HCT116 (cell line): ENCODE measurements at regions not wholly inside any gene's neighbourhood (a gene's known extent, or its start where the extent isn't known, plus 50 kb on each side); places are given as distances from the start of the nearest gene placed in this dataset.

Source experiments
- ATAC-seq: fragments of 200-7000 bp; cut with Tn5 transposase; 2 replicates; pipeline ENCODE4 v1.9.1; 2020; ENCODE audit warnings: mild to moderate bottlenecking, moderate library complexity
- BruUV-seq: library from RNA; stranded (reverse); fragments of 400-500 nt; replicated peaks from 2 replicates; lab custom pipeline; 2021; lab: Mats Ljungman, UMichigan
- CTCF ChIA-PET: fragments of 300-600 bp; sonication (Branson Sonifier 250); formaldehyde crosslinking; loops from one replicate; lab custom pipeline; 2021; ENCODE audit warnings: antibody characterized with exemption; lab: Charles Lee
- POLR2A ChIA-PET: fragments of 300-600, 350-600 bp; sonication (Branson Sonifier 250); formaldehyde crosslinking; loops from one replicate; lab custom pipeline; 2021; ENCODE audit warnings: antibody characterized with exemption; lab: Charles Lee
- RAD21 ChIA-PET, 2 experiments: fragments of 300-600 bp; sonication (Branson Sonifier 250); formaldehyde crosslinking; loops; one replicate each; lab custom pipeline; 2023; ENCODE audit warnings: low total read pairs in 2 of 2; ENCODE audit not compliant: uncharacterized antibody in 2 of 2, unreplicated experiment in 2 of 2, low non-redundant PET in 1 of 2; lab: Charles Lee
- DNase-seq: peaks from one replicate; pipeline ENCODE4 v3.0.0-alpha.2; 2010; ENCODE audit warnings: low read depth, low spot score
- H2AFZ ChIP-seq: fragments of 200-600 bp; shearing (Covaris generic), sonication (generic); 2 replicates; pipeline ENCODE4 v1.6.1; 2017; ENCODE audit warnings: low read depth, mixed run types, mixed read lengths, antibody characterized with exemption, low read length; ENCODE audit not compliant: poor library complexity, severe bottlenecking
- H3K27ac ChIP-seq: 2 replicates; pipeline ENCODE4 v1.5.1; 2012; ENCODE audit warnings: low read depth, low read length
- H3K27me3 ChIP-seq: fragments of 200-600 bp; sonication (generic); 2 replicates; pipeline ENCODE4 v1.6.1; 2016; ENCODE audit warnings: mixed run types, low read length, mixed read lengths; ENCODE audit not compliant: insufficient read depth
- H3K36me3 ChIP-seq, 2 experiments: fragments of 200-500 bp in 1 of 2; fragments of 200-600 bp in 1 of 2; sonication (Bioruptor generic) in 1 of 2; sonication (generic) in 1 of 2; 2 replicates each; pipeline versions ENCODE4 v1.5.1 to v1.6.1; 2014 to 2016; ENCODE audit warnings: low read length in 2 of 2, inconsistent platforms in 1 of 2, mixed read lengths in 1 of 2, mixed run types in 1 of 2; ENCODE audit not compliant: insufficient read depth in 2 of 2, control insufficient read depth in 1 of 2
- H3K4me1 ChIP-seq, 2 experiments: fragments of 200-600 bp in 1 of 2; sonication (generic) in 1 of 2; 2 replicates each; pipeline versions ENCODE4 v1.5.1 to v1.6.1; 2012 to 2017; ENCODE audit warnings: low read length in 2 of 2, inconsistent platforms in 1 of 2, mild to moderate bottlenecking in 1 of 2, mixed read lengths in 1 of 2, mixed run types in 1 of 2, moderate library complexity in 1 of 2; ENCODE audit not compliant: insufficient read depth in 2 of 2, control insufficient read depth in 1 of 2
- H3K4me2 ChIP-seq: fragments of 200-600 bp; sonication (generic); 2 replicates; pipeline ENCODE4 v1.6.1; 2017; ENCODE audit warnings: mixed run types, low read length, mixed read lengths
- H3K4me3 ChIP-seq, 2 experiments: fragments of 200-600 bp in 1 of 2; sonication (generic) in 1 of 2; replicated peaks in 1 of 2; 2 replicates each; pipeline ENCODE4 v1.5.1; 2011 to 2016; ENCODE audit warnings: low read length in 2 of 2, control low read depth in 1 of 2, low read depth in 1 of 2, mild to moderate bottlenecking in 1 of 2, mixed read lengths in 1 of 2, mixed run types in 1 of 2
- H3K79me2 ChIP-seq: fragments of 200-600 bp; sonication (generic); 2 replicates; pipeline ENCODE4 v1.6.1; 2017; ENCODE audit warnings: mild to moderate bottlenecking, mixed run types, low read length, moderate library complexity, mixed read lengths; ENCODE audit not compliant: insufficient read depth
- H3K9ac ChIP-seq: fragments of 200-600 bp; sonication (generic); 2 replicates; pipeline ENCODE4 v1.6.1; 2016; ENCODE audit warnings: low read length, mixed read lengths
- H3K9me2 ChIP-seq: fragments of 200-600 bp; sonication (generic), shearing (Covaris generic); 2 replicates; pipeline ENCODE4 v1.6.1; 2017; ENCODE audit warnings: mixed run types, mild to moderate bottlenecking, moderate library complexity; ENCODE audit not compliant: insufficient read depth
- H3K9me3 ChIP-seq, 2 experiments: fragments of 200-500 bp in 1 of 2; fragments of 200-600 bp in 1 of 2; sonication (Bioruptor generic) in 1 of 2; sonication (generic) in 1 of 2; 2 replicates each; pipeline ENCODE4 v1.6.1; 2014 to 2017; ENCODE audit warnings: low read length in 2 of 2, mixed read lengths in 2 of 2, inconsistent platforms in 1 of 2, low read depth in 1 of 2, mild to moderate bottlenecking in 1 of 2, mixed run types in 1 of 2, moderate library complexity in 1 of 2; ENCODE audit not compliant: control insufficient read depth in 1 of 2, insufficient read depth in 1 of 2
- H4K20me1 ChIP-seq: fragments of 200-600 bp; sonication (generic), shearing (Covaris generic); 2 replicates; pipeline ENCODE4 v1.6.1; 2017; ENCODE audit warnings: mixed run types, mild to moderate bottlenecking, moderate library complexity; ENCODE audit not compliant: insufficient read depth
- EGR1 ChIP-seq: IDR thresholded peaks from 2 replicates; pipeline ENCODE4 v1.6.1; 2012; ENCODE audit warnings: low read depth
- EZH2phosphoT487 ChIP-seq: fragments of 200-600 bp; IDR thresholded peaks from 2 replicates; pipeline ENCODE4 v1.6.1; 2018; ENCODE audit warnings: antibody characterized with exemption, borderline replicate concordance
- JUND ChIP-seq: IDR thresholded peaks from 2 replicates; pipeline ENCODE4 v1.6.1; 2012
- POLR2AphosphoS5 ChIP-seq: IDR thresholded peaks from 2 replicates; pipeline ENCODE4 v1.6.1; 2011; ENCODE audit warnings: mild to moderate bottlenecking, low read depth, low read length, moderate library complexity
- SP1 ChIP-seq: IDR thresholded peaks from 2 replicates; pipeline ENCODE4 v1.6.1; 2012; ENCODE audit warnings: low read depth
- intact Hi-C: fragments of 100-400 bp; cut with micrococcal nuclease; formaldehyde crosslinking; loops from 2 replicates; pipeline ENCODE4 v1.10.0; 2022
- TF ChIP-seq, protein P1 (sequence below): IDR thresholded peaks from 2 replicates; pipeline ENCODE4 v1.6.1; 2012; ENCODE audit warnings: low read depth
- TF ChIP-seq, protein P2 (sequence below), 3 experiments: fragments of 200-600 bp in 1 of 3; sonication (generic) in 1 of 3; IDR thresholded peaks in 2 of 3; conservative IDR thresholded peaks in 1 of 3; 2 replicates each; pipeline ENCODE4 v1.5.1; 2012 to 2017; ENCODE audit warnings: low read depth in 2 of 3, low read length in 2 of 3, antibody characterized with exemption in 1 of 3, borderline replicate concordance in 1 of 3, control low read depth in 1 of 3, mild to moderate bottlenecking in 1 of 3, mixed read lengths in 1 of 3, mixed run types in 1 of 3, moderate library complexity in 1 of 3; ENCODE audit not compliant: insufficient read depth in 1 of 3

DNA sequence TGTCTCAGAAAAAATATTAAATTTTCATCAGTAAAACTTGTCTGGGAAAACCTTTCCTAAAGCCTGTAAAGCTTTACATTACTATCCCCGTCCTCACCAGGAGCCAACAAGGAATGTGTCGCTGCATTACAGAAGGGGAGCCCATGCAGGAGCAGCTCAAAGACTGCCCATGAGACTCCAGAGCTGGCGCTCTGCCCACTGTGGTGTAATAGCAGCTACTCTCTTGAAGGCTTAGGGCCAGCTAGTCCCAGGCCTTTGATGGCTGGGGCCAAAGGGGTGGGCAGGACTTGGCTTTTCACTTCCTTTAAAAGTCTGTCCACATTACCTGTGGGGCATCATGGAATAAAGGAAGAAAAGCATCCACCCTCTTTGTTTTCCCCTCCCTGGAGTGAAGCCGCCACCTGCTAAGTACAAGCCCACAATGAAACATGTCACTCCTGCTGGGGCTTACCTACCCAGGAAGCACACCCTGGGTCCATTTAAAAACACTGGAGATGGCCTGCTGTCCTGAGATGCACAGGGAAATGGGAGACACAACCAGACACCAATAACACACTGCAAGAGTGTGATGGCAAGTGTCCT, 150.7 kb downstream of the ADAMTS15 start:
- Histone ChIP-seq H3K79me2 (no peaks in the 10 kb centered on the region), H3K9ac (no peak overlapping the region), H3K27me3 (no peaks in the 10 kb centered on the region; the same call in 1 of the 2 replicates), H3K36me3 (no peaks in the 10 kb centered on the region), H3K9me2 (no peaks in the 10 kb centered on the region), H3K27ac (no peak overlapping the region), H3K4me3 (no peak overlapping the region), H2AFZ (no peak overlapping the region), H3K4me2 (no peak overlapping the region), H3K4me1 (no peaks in the 10 kb centered on the region), H4K20me1 (no peaks in the 10 kb centered on the region), H3K9me3 (no peaks in the 10 kb centered on the region)
- TF ChIP-seq EZH2phosphoT487 (no peak), POLR2AphosphoS5 (no peak), EGR1 (no peak), SP1 (no peak)
- no peak for ATAC-seq
- RAD21 ChIA-PET = no interaction called here
- intact Hi-C loops = no loop called here
- no peak for DNase-seq
- BruUV-seq = no TSS peak
- CTCF ChIA-PET = no interaction called here
- POLR2A ChIA-PET = no interaction called here

DNA sequence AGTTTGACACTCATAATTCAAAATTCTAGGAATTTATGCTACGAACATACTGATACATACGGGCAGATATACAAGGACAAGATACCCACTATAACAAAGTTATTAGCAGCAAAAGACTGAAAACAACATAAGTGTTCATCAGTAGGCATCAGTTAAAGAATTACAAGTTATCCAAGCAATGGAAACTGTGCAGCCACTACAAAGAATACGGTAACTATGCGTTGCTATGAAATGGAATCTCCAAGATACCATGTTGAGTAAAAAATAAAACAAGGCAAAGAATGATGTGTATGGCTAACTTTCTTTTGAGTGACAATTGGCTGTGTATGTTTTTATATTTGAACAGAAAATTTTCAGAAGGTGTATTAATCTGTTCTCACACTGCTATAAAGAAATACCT, 151.7 kb downstream of the ADAMTS15 start:
- no peaks in the 10 kb centered on the region for H4K20me1 ChIP-seq
- no TSS peak for BruUV-seq
- ChIA-PET RAD21 (no interaction called here), POLR2A (no interaction called here), CTCF (no interaction called here)
- ATAC-seq (no peak), DNase-seq (no peak)
- H3K9ac ChIP-seq = no peak overlapping the region
- no peaks in the 10 kb centered on the region for H3K36me3 ChIP-seq
- intact Hi-C loops = no loop called here
- no peaks in the 10 kb centered on the region for H3K79me2 ChIP-seq
- no peaks in the 10 kb centered on the region for H3K9me3 ChIP-seq
- no peak overlapping the region for H2AFZ ChIP-seq
- H3K4me3 ChIP-seq = no peak overlapping the region
- H3K27ac ChIP-seq = no peak overlapping the region
- no peaks in the 10 kb centered on the region for H3K4me1 ChIP-seq
- TF ChIP-seq, protein P1, sequence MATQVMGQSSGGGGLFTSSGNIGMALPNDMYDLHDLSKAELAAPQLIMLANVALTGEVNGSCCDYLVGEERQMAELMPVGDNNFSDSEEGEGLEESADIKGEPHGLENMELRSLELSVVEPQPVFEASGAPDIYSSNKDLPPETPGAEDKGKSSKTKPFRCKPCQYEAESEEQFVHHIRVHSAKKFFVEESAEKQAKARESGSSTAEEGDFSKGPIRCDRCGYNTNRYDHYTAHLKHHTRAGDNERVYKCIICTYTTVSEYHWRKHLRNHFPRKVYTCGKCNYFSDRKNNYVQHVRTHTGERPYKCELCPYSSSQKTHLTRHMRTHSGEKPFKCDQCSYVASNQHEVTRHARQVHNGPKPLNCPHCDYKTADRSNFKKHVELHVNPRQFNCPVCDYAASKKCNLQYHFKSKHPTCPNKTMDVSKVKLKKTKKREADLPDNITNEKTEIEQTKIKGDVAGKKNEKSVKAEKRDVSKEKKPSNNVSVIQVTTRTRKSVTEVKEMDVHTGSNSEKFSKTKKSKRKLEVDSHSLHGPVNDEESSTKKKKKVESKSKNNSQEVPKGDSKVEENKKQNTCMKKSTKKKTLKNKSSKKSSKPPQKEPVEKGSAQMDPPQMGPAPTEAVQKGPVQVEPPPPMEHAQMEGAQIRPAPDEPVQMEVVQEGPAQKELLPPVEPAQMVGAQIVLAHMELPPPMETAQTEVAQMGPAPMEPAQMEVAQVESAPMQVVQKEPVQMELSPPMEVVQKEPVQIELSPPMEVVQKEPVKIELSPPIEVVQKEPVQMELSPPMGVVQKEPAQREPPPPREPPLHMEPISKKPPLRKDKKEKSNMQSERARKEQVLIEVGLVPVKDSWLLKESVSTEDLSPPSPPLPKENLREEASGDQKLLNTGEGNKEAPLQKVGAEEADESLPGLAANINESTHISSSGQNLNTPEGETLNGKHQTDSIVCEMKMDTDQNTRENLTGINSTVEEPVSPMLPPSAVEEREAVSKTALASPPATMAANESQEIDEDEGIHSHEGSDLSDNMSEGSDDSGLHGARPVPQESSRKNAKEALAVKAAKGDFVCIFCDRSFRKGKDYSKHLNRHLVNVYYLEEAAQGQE = no peak
- TF ChIP-seq, protein P2, sequence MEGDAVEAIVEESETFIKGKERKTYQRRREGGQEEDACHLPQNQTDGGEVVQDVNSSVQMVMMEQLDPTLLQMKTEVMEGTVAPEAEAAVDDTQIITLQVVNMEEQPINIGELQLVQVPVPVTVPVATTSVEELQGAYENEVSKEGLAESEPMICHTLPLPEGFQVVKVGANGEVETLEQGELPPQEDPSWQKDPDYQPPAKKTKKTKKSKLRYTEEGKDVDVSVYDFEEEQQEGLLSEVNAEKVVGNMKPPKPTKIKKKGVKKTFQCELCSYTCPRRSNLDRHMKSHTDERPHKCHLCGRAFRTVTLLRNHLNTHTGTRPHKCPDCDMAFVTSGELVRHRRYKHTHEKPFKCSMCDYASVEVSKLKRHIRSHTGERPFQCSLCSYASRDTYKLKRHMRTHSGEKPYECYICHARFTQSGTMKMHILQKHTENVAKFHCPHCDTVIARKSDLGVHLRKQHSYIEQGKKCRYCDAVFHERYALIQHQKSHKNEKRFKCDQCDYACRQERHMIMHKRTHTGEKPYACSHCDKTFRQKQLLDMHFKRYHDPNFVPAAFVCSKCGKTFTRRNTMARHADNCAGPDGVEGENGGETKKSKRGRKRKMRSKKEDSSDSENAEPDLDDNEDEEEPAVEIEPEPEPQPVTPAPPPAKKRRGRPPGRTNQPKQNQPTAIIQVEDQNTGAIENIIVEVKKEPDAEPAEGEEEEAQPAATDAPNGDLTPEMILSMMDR (IDR thresholded peaks at IDR 0.05 in 2 of 3, conservative IDR thresholded peaks at IDR 0.05 in 1 of 3; ENCODE audit: borderline replicate concordance in 1 of 3, insufficient read depth in 1 of 3, low read depth in 2 of 3, low read length in 2 of 3) = no peak
- TF ChIP-seq JUND = no peak
- no peak overlapping the region for H3K4me2 ChIP-seq
- no peaks in the 10 kb centered on the region; the same call in 1 of the 2 replicates for H3K27me3 ChIP-seq
- H3K9me2 ChIP-seq = no peaks in the 10 kb centered on the region
